ENCODE measurements at regions not wholly inside any gene's neighbourhood (a gene's known extent, or its start where the extent isn't known, plus 50 kb on each side); places are given as distances from the start of the nearest gene placed in this dataset.
"Not testable (repeated sequence)": the region's sequence is repeated elsewhere in the genome, so short reads cannot be mapped to it uniquely, and the experiment has no call there.

- not testable (repeated sequence) for DNase-seq (ENCODE audit: insufficient read length, low spot score); FAIRE-seq
Measured at GRCh38 chr16:29094325-29094724, 109.5 kb downstream of the LAT start.

GRCh38 chr16:29089679-29090078 lies 104.8 kb downstream of the LAT start:
- FAIRE-seq; DNase-seq (ENCODE audit: insufficient read length, low spot score): not testable (repeated sequence)

DNA sequence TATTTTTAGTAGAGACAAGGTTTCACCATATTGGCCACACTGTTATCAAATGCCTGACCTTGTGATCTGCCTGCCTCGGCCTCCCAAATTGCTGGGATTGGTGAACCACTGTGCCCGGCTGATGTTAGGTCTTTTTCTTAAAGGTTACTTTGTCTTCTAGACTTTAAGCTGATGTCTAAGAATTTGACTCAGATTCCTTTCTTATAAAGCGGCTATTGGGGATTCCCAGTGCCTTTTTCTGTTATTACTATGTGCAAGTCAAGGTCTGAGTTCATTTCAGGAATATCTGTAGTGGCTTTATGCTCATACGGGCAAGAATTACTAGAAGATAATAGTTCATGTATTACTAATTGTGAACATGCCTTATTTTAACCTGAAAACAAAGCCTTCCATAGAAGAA lies 102.8 kb downstream of the LAT start:
- not testable (repeated sequence) for FAIRE-seq; DNase-seq (ENCODE audit: insufficient read length, low spot score)

- DNase-seq (ENCODE audit: insufficient read length, low spot score): not testable (repeated sequence)
- peak; percentile 50 for FAIRE-seq
Measured at GRCh38 chr16:29081829-29082639, 97.2 kb downstream of the LAT start.

DNA sequence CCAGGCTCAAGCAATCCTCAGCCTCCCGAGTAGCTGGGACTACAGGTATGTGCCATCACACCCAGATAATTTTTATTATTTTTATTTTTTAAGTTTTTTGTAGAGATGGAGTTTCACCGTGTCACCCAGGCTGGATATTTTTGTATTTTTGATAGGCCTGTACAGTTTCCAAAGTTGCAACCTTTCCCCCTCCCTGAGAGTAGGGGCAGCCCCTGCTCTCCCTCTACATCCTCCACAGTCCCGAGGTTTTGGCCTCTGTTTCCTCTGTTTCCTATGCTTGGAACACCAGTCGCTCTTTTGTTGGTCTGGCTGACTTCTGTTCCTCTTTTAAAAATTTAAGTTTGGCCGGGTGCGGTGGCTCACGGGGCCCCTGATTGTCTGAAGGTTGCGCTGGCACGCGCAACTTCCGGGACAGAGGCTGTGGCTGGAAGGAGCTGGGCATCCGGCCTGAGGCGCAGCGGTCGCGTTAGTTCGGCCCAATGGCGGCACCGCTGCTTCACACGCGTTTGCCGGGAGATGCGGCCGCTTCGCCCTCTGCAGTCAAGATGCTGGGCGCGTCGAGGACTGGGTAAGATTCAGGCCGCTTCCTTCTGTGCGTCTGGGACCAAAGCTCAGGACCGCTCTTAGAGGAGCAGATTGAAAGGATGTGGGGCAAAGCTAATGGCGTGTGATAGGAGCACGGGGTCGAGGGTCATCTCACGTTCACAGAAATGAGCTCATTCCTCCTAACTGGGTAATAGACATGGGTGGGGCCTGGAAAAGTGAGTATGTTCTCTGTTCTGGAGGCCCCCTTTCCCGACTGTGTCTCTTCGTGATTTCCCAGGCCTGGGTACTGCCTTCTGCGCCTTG lies 89.9 kb downstream of the LAT start:
- DNase-seq (ENCODE audit: insufficient read length, low spot score): not testable (repeated sequence)
- peak; percentile 61 for FAIRE-seq

DNA sequence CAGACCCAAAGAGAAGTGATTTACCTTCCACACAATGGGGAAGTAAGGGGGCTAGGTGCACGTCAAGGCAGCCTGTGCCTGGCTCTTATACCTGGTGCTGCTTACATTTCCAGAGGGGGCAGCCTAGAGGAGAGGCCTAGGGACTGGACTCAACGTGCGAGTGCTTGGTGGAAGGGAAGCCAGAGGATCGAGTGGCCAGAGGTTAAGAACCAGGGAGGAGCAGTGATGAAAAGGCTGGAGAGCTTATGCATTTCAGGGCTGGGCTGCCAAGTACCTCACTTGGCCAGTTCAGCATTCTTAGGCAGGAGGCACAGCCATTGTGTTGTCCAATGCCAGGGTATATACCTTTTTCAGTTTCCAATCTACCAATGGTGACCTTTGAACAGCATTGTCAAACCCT lies 77.4 kb downstream of the LAT start:
- DNase-seq (ENCODE audit: insufficient read length, low spot score); FAIRE-seq: not testable (repeated sequence)

More for the DNA sequence above, 89.9 kb downstream of the LAT start:
- peak; percentile 54 for TF ChIP-seq POLR2A (IDR thresholded peaks at IDR 0.05; ENCODE audit: low read depth, low read length)
- TF ChIP-seq POLR2AphosphoS5 (IDR thresholded peaks at IDR 0.05; ENCODE audit: low read depth, low read length): peak; percentile 67; the same call in 1 of the 2 replicates

- FAIRE-seq; DNase-seq (ENCODE audit: insufficient read length, low spot score): not testable (repeated sequence)
Measured at GRCh38 chr16:29061467-29061921, 76.6 kb downstream of the LAT start.

DNA sequence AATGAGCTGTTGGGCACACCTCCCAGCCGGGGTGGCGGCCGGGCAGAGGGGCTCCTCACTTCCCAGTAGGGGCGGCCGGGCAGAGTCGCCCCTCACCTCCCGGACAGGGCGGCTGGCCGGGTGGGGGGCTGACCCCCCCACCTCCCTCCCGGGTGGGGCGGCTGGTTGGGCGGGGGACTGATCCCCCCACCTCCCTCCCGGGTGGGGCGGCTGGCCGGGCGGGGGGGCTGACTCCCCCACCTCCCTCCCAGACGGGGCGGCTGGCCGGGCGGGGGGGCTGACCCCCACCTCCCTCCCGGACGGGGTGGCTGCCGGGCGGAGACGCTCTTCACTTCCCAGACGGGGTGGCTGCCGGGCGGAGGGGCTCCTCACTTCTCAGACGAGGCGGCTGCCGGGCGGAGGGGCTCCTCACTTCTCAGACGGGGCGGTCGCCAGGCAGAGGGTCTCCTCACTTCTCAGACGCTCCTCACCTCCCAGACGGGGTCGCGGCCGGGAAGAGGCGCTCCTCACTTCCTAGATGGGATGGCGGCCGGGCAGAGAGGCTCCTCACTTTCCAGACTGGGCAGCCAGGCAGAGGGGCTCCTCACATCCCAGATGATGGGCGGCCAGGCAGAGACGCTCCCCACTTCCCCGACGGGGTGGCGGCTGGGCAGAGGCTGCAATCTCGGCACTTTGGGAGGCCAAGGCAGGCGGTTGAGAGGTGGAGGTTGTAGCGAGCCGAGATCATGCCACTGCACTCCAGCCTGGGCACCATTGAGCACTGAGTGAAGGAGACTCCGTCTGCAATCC lies 75.4 kb downstream of the LAT start:
- not testable (repeated sequence) for FAIRE-seq; DNase-seq (ENCODE audit: insufficient read length, low spot score)

DNA sequence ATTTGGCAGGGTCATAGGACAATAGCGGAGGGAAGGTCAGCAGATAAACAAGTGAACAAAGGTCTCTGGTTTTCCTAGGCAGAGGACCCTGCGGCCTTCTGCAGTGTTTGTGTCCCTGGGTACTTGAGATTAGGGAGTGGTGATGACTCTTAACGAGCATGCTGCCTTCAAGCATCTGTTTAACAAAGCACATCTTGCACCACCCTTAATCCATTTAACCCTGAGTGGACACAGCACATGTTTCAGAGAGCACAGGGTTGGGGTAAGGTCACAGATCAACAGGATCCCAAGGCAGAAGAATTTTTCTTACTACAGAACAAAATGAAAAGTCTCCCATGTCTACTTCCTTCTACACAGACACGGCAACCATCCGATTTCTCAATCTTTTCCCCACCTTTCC lies 74.7 kb downstream of the LAT start:
- not testable (repeated sequence) for FAIRE-seq; DNase-seq (ENCODE audit: insufficient read length, low spot score)

All from GM12891 (cell line).